HCEC 1CT (cell line): ENCODE measurements at regions not wholly inside any gene's neighbourhood (a gene's known extent, or its start where the extent isn't known, plus 50 kb on each side); places are given as distances from the start of the nearest gene placed in this dataset.

Experiments used
- DNase-seq: peaks from one replicate; pipeline ENCODE4 v3.0.0-alpha.2; 2017

DNA sequence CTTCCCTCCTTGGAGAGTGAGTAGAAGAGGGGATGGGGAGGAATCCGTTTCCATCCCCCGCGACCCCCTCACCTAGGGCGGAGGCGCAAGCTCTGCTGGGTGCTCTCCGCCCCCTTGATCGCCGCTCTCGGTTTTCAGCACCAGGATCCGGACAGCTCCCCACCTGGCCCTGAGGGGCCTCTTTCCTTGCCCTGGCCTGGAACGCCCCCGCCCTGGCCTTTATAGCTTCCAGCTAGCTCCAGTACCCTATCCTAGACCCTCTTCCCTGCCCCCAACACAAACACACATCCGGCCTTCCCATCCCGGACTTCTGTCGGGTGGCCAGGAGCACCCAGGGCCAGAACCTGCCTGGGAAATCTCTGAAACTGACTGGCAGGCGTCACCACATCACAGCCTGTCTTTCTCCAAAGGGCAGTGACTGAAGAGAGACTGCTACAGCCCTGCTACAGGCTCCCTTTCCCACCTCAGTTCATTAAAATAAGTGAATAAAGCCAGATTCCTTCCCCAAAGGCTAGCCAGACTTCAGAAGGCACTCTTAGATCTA lies 72.3 kb upstream of the LEP start:
- DNase-seq = no peak

DNA sequence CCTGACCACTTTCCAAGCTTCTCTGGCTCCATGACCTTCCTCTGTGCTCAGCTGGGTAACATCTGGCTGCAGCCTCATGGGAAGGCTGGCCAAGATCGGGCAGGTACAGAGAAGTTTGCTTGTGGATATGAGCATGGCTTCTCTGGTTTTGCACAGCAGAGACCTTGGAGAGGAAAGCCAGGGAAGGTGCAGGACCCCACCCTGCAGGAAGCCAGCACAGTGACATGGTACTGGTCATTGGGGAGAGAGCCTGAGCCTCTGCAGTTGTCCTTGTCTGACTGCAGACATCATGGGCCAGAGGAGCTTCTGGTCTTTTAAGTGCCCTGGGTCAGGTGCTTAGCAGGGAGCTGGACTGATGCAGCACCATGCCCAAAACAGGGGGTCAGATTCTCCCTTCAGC lies 70.6 kb upstream of the LEP start:
- no peak for DNase-seq

DNA sequence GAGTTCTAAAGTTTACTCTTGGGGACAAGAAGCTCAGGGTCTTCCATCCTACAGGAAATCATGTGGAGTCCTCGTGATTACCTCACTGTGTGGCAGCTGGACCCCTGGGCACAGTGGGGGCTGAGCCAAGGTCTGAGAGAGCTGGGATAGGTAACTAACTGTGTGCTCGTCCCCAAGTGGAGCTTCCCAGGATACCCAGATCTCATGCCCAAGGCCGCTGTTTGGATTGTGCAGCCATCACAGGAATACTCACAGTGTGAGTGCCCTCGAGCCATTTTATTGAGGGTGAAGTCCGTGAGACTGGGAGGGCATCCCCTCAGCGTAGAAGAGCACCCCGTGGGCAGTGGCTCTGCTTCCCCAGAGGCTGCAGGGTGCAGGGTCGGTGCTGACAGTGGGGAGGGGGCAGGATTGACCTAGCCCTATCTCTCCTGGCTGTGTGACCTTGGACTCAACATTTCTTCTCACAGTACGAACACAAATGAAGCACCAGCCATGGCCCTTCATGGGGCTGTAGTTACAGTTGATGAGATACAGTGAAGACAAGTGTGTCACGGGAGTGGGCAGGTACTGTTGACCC lies 69.6 kb upstream of the LEP start:
- DNase-seq = no peak

DNA sequence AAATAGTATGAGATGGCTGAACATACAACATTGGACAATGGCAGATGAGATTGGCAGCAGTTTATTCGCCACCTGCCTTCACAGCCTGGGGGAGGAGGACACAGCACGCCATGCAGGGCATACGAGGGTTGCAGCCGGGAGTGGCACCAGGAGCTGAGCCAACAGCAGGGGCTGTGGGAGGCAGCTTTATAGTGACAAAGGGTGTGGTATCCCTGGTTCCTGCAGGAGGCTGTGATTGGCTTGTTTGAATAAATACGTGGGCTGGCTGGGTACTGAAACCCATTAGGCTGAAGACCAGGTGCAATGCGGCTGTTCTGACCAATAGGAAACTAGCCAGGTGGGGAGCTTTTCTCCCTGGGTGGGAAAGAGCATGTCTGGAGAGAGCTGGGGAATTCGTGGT lies 68.9 kb upstream of the LEP start:
- no peak for DNase-seq

DNA sequence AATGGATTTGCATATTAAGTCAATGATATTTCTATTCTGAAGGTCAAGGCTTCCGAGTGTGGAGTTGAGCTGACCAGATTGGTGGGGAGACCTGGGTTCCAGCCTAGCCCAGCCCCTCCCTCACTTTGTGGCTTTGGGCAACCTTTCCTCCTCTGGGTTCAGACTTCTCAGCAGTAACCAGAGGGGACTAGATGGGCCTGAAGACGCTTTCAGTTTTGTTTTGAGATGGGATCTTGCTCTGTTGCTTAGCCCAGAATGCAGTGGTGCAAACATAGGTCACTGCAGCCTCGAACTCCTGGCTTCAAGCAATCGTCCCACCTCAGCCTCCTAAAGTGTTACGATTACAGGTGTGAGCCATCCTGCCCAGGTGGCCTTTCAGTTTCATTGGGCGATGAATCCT lies 68.1 kb upstream of the LEP start:
- DNase-seq = no peak

DNA sequence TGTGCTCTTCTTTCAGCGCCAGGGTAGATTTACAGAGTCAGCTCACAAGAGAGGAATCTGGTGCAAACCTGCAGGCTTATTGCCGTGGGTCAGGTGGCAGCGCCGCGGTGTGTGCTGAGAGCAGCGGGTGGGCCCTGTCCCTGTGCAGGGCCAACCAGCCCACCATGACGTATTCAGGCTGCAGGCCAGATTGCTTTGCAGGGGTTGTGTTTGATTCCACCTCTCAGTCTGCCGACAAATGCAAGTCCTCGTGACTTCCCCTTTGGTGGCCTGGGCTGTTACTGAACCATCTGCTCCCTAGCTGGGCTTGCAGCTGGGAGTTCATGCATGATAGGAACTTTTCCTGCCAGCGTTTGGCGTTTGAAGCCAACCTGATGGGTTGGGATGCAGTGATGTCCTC lies 66.7 kb upstream of the LEP start:
- DNase-seq = no peak

DNA sequence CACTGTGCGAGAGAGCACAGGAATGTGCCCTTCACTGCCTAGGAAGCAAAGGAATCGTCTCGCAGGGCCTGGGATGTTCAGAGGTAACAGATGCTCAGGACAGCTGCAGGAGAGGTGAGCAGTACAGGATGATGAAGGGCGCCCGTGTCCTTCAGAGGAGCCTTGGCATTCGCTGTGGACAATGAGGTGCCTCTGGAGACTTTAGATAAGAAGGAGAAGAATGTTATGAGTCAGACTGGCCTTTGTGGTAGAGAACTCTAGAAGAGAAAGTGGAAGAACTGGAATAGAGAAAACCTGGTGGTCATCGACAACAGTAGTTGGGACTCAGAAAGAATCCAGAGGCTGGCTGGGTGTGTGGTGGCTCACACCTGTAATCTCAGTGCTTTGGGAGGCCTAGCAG lies 64.4 kb upstream of the LEP start:
- no peak for DNase-seq

DNA sequence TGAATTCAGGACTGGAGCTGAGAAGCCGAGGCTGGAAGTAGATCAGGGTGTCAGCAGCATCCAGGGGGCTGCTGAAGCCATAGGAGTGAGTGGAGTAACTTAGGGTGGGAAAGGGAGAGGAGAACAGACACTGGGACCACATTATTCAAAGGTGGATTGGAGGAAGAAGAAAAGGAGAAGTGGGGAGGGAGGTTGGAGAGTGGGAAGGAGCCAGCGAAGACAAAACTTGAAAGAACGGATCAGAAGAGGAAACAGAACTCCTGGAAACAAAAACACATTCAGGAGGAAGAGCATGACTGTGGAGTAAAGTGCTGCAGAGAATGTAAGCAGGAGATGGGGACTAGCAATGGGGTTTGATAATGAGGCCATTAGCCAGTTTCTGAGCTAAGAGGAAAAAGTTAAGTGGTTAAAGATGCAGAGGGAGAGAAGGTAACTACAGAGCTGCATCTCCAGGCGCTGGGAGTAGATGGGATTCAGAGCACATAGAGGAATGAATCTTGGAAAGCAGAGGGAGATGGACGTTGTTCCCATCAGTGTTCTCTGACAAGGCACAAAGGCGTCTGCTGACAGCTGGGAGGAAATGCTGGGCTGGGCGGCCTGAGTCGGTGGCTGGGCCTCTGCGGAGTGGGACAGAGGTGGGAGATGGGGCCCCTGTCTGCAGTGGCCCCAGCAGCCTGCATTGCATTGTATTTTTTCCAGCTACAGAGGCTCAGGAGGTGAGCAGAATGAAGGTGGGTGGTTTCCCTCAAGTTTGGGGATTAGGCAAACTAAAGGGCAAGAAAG lies 63.1 kb upstream of the LEP start:
- DNase-seq = no peak

DNA sequence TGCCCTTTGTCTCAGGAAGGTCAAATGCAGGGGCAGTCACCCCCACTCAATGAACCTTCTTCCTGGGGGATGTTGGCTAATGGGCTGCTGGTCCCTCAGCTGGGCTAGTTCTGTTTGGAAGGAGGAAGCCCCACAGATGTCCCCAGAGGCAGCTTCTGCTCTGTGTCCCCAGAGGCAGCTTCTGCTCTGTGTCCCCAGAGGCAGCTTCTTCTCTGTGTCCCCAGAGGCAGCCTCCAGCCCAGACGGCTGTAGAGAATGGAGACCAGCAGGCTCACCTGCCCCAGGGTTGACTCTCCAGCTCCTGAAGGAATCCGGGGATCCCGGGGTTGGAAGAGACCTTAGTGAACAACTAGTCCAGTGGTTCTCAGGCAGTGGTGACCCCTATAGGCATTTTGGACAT lies 62.5 kb upstream of the LEP start:
- DNase-seq = no peak

DNA sequence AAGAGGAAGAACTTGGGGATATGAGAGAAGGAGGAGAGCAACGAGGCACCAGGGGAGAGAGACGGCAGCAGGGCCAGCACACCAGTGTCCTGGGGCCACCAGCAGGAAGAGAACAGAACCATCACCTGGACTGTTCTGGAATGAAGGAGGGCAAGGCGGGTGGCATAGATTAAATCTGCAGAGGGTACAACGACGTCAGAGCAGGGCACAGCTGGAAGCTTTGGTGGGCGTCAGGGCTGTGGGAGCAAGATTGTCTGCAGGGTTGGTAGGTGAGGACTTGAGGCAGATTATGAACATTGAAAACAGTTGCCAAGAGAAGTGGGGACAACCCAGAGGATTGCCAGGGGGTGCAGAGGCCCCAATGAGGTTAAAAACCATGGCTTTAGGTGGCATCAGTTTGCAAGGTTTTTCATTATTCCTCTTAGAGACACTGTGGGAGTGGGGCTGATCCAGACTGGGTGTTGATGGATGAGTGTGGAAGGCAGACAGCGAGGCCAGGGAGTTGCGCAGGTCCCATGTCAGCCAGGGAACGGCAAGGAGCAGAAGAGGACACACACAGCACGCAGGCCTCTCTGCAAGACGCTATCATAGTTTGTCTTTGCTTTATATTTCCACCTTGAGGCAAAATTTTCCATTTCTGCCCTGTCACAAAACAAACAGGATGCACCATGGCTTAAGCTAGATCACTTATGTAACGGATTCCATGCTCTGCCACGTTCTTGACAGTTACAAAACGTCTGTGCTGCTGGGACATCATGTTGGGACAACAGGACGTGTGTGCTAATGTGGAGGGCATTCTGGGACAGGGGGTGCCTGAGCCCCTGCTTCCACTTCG lies 52.5 kb upstream of the LEP start:
- no peak for DNase-seq

DNA sequence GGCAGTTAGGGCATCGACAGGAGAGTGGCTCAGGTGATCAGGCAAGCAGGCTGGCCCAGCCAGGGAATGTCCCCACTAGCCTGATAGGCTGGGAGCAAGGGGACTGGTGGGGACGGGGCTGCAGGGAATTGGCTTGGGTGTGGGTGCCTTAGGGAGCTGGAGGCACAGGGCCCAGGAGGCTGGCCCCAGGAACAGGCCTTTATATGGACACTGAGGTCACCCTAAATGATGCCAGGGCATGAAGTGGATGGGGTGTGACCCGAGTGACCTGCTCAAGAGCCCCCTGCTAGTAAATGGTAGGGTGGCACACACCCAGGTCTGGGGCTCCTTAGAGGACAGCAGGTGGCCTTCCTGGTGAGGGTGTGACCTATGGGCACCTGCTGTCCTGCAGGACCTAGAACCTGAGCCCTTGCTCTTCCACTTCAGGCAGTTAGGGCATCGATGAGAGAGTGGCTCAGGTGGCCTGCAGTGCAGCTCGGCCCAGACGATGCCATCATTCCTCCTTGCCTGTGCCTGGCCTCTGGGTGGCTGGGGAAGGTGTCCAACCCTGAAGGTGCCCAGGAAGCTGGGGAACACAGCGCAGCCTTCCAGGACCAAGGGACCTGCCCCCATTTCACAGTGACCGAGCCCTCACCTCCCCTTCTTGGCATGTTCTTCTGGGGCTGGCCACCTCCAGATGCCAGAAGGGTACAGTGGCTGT lies 51.7 kb upstream of the LEP start:
- no peak for DNase-seq

DNA sequence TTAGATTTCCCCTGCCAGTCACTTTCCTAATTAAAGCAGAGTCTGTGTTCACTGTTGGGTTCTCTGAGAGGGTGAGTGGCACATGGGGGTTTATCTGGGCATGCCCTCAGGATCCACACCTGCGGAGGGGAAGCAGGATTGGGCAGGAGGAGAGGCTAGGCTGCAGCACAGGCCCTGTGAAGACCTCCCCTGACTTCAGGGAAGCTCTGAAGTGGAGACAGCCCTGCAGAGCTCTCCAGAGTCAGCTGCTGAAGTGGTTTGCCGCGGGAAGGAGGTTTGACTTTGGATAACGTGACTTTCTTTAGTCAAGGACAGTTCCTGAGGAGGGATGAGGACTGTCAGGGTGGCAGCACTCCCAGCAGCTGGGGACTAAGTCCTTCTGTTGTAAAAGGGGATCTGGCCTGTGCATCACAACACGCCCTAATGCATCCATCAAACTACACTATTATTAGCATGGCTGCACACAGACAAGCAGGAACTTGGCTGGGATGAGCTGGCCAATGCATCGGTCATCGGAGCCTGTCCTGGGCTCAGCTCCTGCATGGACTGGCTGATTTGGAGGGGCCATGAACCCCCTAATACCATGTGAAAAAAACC lies 50.9 kb upstream of the LEP start:
- DNase-seq = no peak

DNA sequence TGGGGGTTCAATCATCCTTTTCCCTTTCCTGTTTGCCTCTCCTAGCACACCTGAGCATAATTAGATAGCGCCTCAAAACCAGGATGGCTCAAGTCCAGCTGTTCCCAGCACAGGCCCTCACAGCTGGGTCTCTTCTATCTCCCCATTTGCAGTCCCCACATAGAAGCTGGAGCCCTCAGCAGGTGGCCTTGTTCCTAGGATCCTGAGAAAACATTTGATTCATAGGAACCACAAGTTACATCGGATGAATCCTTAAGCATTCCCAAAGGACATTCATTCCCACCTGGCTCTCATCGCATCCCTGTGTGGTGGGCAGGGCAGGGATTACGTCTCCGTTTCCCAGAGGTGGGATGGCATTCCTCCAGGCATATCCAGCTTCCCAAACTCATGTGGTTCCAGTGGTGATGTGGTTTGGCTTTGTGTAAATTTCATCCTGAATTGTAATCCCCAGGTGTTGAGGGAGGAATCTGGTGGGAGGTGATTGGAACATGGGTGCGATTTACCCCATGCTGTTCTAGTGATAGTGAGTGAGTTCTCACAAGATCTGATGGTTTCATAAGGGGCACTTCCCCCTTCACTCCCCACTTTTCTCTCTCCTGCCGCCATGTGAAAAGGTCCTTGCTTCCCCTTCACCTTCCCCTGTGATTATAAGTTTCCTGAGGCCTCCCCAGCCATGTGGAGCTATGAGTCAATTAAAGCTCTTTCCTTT lies 49.8 kb upstream of the LEP start:
- no peak for DNase-seq
